ENCODE measurements at regions not wholly inside any gene's neighbourhood (a gene's known extent, or its start where the extent isn't known, plus 50 kb on each side); places are given as distances from the start of the nearest gene placed in this dataset.
"Not testable (repeated sequence)": the region's sequence is repeated elsewhere in the genome, so short reads cannot be mapped to it uniquely, and the experiment has no call there.

- H3K4me3 ChIP-seq (ENCODE audit: low read depth, low read length) = no peak overlapping the region
- DNase-seq (ENCODE audit: low read depth) = no peak
- in situ Hi-C loops (cut with HindIII; ENCODE audit: low sequenced_read_pairs) = no loop called here
- TF ChIP-seq, protein P1, sequence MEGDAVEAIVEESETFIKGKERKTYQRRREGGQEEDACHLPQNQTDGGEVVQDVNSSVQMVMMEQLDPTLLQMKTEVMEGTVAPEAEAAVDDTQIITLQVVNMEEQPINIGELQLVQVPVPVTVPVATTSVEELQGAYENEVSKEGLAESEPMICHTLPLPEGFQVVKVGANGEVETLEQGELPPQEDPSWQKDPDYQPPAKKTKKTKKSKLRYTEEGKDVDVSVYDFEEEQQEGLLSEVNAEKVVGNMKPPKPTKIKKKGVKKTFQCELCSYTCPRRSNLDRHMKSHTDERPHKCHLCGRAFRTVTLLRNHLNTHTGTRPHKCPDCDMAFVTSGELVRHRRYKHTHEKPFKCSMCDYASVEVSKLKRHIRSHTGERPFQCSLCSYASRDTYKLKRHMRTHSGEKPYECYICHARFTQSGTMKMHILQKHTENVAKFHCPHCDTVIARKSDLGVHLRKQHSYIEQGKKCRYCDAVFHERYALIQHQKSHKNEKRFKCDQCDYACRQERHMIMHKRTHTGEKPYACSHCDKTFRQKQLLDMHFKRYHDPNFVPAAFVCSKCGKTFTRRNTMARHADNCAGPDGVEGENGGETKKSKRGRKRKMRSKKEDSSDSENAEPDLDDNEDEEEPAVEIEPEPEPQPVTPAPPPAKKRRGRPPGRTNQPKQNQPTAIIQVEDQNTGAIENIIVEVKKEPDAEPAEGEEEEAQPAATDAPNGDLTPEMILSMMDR (IDR thresholded peaks at IDR 0.05; ENCODE audit: low read depth, low read length, missing control alignments) = no peak
Observed at GRCh38 chr9:11190719-11191118, 577.9 kb upstream of the PTPRD start.

GRCh38 chr9:11192993-11193392 is 580.2 kb upstream of the PTPRD start:
- DNase-seq (ENCODE audit: low read depth) = no peak
- H3K4me3 ChIP-seq (ENCODE audit: low read depth, low read length) = no peak overlapping the region
- in situ Hi-C loops (cut with HindIII; ENCODE audit: low sequenced_read_pairs) = no loop called here
- TF ChIP-seq, protein P1 (IDR thresholded peaks at IDR 0.05; ENCODE audit: low read depth, low read length, missing control alignments) = no peak

DNA sequence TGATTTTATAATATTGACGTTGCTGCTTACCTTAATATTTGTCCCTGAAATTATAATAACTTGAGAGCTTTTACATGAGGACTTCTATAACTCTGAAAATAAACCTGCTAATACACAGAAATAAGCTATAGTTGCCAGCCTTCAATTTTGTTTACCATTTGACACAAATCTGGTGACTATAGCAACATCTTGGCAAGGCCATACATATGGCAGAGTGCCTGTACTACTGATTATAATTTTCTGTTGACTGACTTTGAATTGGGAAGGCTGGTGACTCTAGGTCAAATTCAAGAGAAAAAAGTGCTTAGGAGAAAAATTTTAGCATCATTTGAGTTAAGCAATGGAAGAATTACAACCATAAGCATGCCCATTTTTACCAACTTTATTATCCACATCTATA is 581.4 kb upstream of the PTPRD start:
- no peak for DNase-seq (ENCODE audit: low read depth)
- H3K4me3 ChIP-seq (ENCODE audit: low read depth, low read length) = no peak overlapping the region
- TF ChIP-seq, protein P1 (IDR thresholded peaks at IDR 0.05; ENCODE audit: low read depth, low read length, missing control alignments) = no peak
- in situ Hi-C loops (cut with HindIII; ENCODE audit: low sequenced_read_pairs) = no loop called here

GRCh38 chr9:11196840-11197365 is 584.1 kb upstream of the PTPRD start:
- H3K4me3 ChIP-seq (ENCODE audit: low read depth, low read length); in situ Hi-C loops (cut with HindIII; ENCODE audit: low sequenced_read_pairs); DNase-seq (ENCODE audit: low read depth): not testable (repeated sequence)

DNA sequence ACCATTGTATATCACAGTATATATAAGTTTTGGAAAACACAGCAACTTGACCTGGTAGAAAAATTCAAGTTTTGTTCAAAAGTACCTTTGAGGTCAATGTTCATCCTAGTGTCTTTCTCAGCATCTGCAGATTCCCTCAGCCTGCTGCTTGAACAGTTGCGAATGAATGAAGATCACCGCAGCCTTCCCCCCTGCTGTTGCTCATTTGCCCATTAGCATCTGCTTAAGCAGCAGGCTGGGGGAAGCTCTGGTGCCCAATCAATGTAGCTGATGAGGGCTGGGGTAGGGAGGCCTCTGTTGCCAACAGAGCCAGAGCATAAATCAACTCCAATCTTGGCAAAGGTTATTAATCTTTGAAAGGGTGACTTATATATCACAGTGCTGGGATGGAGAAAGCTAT is 586.5 kb upstream of the PTPRD start:
- in situ Hi-C loops (cut with HindIII; ENCODE audit: low sequenced_read_pairs) = no loop called here
- DNase-seq (ENCODE audit: low read depth) = no peak
- TF ChIP-seq, protein P1 (IDR thresholded peaks at IDR 0.05; ENCODE audit: low read depth, low read length, missing control alignments) = no peak
- no peak overlapping the region for H3K4me3 ChIP-seq (ENCODE audit: low read depth, low read length)

DNA sequence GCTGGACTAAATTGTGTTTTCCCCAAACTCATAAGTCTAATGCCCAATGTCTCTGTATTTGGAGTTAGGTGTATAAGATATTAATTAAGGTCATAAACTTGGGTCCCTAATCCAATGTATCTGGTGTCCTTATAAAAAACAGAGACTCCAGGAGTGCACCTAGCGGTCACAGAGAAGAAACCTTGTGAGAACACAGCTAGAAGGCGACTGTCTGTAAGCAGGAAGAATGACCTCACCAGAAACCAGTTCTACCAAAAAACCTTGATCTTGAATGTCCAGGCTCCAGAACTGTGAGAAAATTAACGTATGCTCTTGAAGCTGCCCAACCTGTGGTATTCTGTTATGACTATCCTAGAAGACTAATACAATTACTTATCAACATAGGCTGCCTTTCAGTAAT is 591.7 kb upstream of the PTPRD start:
- TF ChIP-seq, protein P1 (IDR thresholded peaks at IDR 0.05; ENCODE audit: low read depth, low read length, missing control alignments) = no peak
- no peak for DNase-seq (ENCODE audit: low read depth)
- H3K4me3 ChIP-seq (ENCODE audit: low read depth, low read length) = no peak overlapping the region
- in situ Hi-C loops (cut with HindIII; ENCODE audit: low sequenced_read_pairs) = no loop called here

DNA sequence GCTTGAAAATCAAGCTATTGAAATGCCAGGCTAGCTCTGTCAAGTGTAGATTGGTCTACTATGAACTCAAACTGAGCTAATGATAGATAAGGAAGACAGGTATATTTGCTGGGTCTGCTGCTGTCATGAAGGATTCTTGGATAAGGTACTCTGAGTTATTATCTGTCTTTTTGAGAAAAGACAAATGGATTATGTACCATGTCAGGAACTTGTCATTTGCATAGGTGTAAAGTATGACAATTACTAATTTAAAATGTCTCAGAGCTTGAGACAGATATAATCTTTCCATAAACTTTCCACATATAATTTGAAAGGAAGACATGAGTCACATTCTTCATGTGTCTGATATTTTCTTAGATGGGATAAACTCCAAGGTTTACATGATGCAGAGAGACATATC is 594.1 kb upstream of the PTPRD start:
- no peak for DNase-seq (ENCODE audit: low read depth)
- in situ Hi-C loops (cut with HindIII; ENCODE audit: low sequenced_read_pairs) = no loop called here
- TF ChIP-seq, protein P1 (IDR thresholded peaks at IDR 0.05; ENCODE audit: low read depth, low read length, missing control alignments) = no peak
- H3K4me3 ChIP-seq (ENCODE audit: low read depth, low read length) = no peak overlapping the region

Measured in astrocyte of the cerebellum (primary cell).